ENCODE measurements at regions not wholly inside any gene's neighbourhood (a gene's known extent, or its start where the extent isn't known, plus 50 kb on each side); places are given as distances from the start of the nearest gene placed in this dataset.
"Not testable (repeated sequence)": the region's sequence is repeated elsewhere in the genome, so short reads cannot be mapped to it uniquely, and the experiment has no call there.

GRCh38 chr17:64800987-64801386 is 118.3 kb downstream of the LRRC37A3 start:
- not testable (repeated sequence) for DNase-seq (ENCODE audit: low read depth in 2 of 2)

GRCh38 chr17:64800361-64800895 is 118.8 kb downstream of the LRRC37A3 start:
- not testable (repeated sequence) for DNase-seq (ENCODE audit: low read depth in 2 of 2)

- DNase-seq (ENCODE audit: low read depth in 2 of 2), result not testable (repeated sequence)
Measured at GRCh38 chr17:64799543-64800188, 119.6 kb downstream of the LRRC37A3 start.

- not testable (repeated sequence) for DNase-seq (ENCODE audit: low read depth in 2 of 2)
Measured at GRCh38 chr17:64798961-64799360, 120.3 kb downstream of the LRRC37A3 start.

GRCh38 chr17:64798489-64798790 is 120.8 kb downstream of the LRRC37A3 start:
- DNase-seq (ENCODE audit: low read depth in 2 of 2), result not testable (repeated sequence)

GRCh38 chr17:64797746-64798488 is 121.4 kb downstream of the LRRC37A3 start:
- not testable (repeated sequence) for DNase-seq (ENCODE audit: low read depth in 2 of 2)

GRCh38 chr17:64795342-64795741 is 123.9 kb downstream of the LRRC37A3 start:
- not testable (repeated sequence) for DNase-seq (ENCODE audit: low read depth in 2 of 2)

- DNase-seq (ENCODE audit: low read depth in 2 of 2), result not testable (repeated sequence)
Measured at GRCh38 chr17:64794548-64795274, 124.6 kb downstream of the LRRC37A3 start.

GRCh38 chr17:64794113-64794512 is 125.2 kb downstream of the LRRC37A3 start:
- not testable (repeated sequence) for DNase-seq (ENCODE audit: low read depth in 2 of 2)

GRCh38 chr17:64792793-64793575 is 126.3 kb downstream of the LRRC37A3 start:
- DNase-seq (ENCODE audit: low read depth in 2 of 2), result not testable (repeated sequence)

- not testable (repeated sequence) for DNase-seq (ENCODE audit: low read depth in 2 of 2)
Measured at GRCh38 chr17:64792276-64792675, 127.0 kb downstream of the LRRC37A3 start.

- DNase-seq (ENCODE audit: low read depth in 2 of 2), result not testable (repeated sequence)
Measured at GRCh38 chr17:64791691-64792090, 127.6 kb downstream of the LRRC37A3 start.

- DNase-seq (ENCODE audit: low read depth in 2 of 2), result not testable (repeated sequence)
Measured at GRCh38 chr17:64791226-64791625, 128.1 kb downstream of the LRRC37A3 start.

- not testable (repeated sequence) for DNase-seq (ENCODE audit: low read depth in 2 of 2)
Measured at GRCh38 chr17:64790690-64791089, 128.6 kb upstream of the SMURF2 start.

- DNase-seq (ENCODE audit: low read depth in 2 of 2), result not testable (repeated sequence)
Measured at GRCh38 chr17:64790193-64790592, 128.1 kb upstream of the SMURF2 start.

- not testable (repeated sequence) for DNase-seq (ENCODE audit: low read depth in 2 of 2)
Measured at GRCh38 chr17:64789061-64789445, 126.9 kb upstream of the SMURF2 start.

- no peak for DNase-seq (ENCODE audit: low read depth in 2 of 2)
Measured at GRCh38 chr17:64788286-64789060, 126.4 kb upstream of the SMURF2 start.

GRCh38 chr17:64787921-64788271 is 125.8 kb upstream of the SMURF2 start:
- no peak for DNase-seq (ENCODE audit: low read depth in 2 of 2)

- DNase-seq (ENCODE audit: low read depth in 2 of 2), result no peak
Measured at GRCh38 chr17:64787255-64787920, 125.3 kb upstream of the SMURF2 start.

- DNase-seq (ENCODE audit: low read depth in 2 of 2), result no peak
Measured at GRCh38 chr17:64786337-64786736, 124.2 kb upstream of the SMURF2 start.
